CD4-positive, alpha-beta T cell treated with Interleukin-6 at 100 ng/mL for 8 hours (primary cell): ENCODE measurements at regions not wholly inside any gene's neighbourhood (a gene's known extent, or its start where the extent isn't known, plus 50 kb on each side); places are given as distances from the start of the nearest gene placed in this dataset.

ENCODE experiments used
- DNase-seq: peaks from one replicate; pipeline ENCODE4 v3.0.0-alpha.2; 2020; ENCODE audit warnings: mixed read lengths, low spot score

DNA sequence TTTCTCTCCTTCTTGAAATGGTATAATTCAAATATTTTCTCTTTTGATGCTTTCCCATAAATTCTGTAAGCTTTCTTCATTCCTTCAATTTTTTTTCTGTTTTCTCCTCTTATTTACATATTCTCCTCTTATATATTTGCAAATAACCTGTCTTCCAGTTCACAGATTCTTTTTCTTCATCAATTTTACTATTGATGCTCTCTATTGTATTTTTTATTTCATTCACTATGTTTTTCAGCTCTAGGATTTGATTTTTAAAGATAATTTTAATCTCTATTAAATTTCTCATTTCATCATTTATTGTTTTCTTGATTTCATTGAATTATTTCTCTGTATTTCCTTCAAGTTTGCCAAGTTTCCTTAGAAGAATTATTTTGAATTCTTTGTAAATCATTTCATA, 54.0 kb upstream of the PRPS1L1 start:
- DNase-seq: no peak

DNA sequence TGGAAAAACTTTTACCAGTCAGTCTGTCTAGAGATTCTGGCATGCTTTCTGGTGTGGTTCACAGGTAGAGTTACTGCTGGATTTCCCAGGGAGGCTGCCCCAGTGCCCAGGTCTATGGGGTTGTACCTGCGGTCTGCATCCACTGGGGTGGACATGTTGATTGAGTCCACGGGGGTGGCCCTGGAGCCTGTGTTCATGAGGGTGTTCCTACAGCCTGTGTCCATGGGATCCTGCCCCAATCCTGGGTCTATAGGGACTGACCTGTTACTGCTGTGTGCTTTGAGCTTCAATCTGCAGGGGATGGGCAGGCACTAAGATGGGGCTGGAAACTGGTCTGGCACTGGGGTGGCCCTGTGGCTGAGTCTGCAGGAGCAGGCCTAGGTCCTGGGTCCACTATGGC, 54.5 kb upstream of the PRPS1L1 start:
- no peak for DNase-seq

- DNase-seq: no peak
Measured at GRCh38 chr7:18086165-18087025, 58.7 kb upstream of the PRPS1L1 start.

- DNase-seq: no peak
Measured at GRCh38 chr7:18087026-18087686, 59.5 kb upstream of the PRPS1L1 start.

GRCh38 chr7:18087687-18088078, 60.0 kb upstream of the PRPS1L1 start:
- no peak for DNase-seq

DNA sequence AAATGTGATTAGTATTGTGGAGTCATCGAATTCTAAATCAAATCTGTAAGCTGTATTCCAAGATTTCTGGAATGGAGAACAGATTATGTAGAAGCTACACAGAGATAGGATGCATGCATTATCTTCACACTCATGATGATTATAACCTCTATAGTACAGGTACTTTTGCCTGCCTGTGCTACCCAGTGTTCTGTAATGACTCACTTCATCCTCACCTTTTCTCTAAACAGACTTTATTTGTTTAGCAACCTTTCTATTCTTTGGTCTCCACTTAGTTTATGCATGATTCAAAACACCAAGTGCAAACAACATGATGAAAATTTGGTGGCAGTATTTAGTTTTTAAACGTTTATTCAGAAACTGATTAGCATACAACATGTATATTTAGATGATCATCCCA, 68.4 kb upstream of the PRPS1L1 start:
- no peak for DNase-seq

- no peak for DNase-seq
Measured at GRCh38 chr7:18102576-18102975, 74.9 kb upstream of the PRPS1L1 start.

GRCh38 chr7:18103436-18104218, 76.0 kb upstream of the PRPS1L1 start:
- DNase-seq: no peak

DNA sequence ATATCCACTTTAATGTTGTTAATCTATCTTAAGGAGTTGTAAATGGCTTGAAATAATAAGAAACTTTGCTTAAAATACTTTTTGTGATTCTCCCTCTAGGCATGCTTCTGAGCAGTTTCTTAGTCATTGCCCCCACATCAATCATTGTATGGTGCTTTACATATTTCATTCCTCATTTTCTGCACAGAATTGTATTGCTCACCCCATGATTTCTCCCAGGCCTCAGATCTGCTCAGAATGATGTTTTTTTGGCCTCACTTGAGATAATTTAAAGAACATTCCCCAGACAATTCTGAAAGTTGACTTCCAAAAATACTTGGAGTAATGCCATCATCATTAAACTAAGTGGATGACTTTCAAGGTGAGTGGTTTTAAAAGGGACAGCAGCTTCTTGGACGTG, 82.1 kb upstream of the PRPS1L1 start:
- DNase-seq: no peak

DNA sequence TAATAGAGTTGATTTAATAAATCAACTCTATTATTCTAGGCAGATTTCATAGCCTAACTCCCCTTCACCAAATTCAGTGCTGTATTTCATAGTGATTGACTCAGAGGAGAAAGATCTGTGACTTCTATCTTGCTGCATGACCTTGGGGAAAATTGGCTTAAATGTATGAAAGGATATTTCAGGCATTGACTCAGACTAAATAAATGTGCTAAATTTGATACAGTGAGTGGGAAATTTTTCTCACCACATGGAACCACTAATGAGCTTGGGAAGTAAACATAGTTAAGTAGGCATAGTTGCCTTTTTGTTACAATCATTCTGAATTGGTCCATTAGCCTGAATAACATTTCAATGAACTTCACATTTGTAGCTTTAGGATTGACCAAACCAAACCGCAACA, 89.0 kb upstream of the PRPS1L1 start:
- DNase-seq: no peak

GRCh38 chr7:18117482-18117881, 89.8 kb upstream of the PRPS1L1 start:
- DNase-seq: no peak

DNA sequence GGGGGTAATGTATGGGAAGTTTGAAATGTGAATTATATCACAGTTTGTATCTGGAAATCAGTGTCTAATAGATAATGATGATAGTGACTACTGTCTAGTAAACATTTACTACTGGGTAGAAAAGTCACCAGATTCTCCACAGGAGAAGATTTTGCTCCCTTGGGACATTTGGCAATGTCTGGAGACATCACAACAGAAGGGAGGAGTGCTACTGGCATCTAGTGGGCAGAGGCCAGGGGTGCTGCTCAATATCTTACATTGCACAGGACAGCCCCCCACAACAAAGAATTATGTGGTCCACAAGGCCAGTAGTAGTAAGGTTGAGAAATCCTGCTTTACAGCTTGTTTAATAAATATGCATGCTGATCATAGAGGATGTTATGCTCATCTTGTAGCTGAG, 92.3 kb upstream of the PRPS1L1 start:
- DNase-seq: no peak

DNA sequence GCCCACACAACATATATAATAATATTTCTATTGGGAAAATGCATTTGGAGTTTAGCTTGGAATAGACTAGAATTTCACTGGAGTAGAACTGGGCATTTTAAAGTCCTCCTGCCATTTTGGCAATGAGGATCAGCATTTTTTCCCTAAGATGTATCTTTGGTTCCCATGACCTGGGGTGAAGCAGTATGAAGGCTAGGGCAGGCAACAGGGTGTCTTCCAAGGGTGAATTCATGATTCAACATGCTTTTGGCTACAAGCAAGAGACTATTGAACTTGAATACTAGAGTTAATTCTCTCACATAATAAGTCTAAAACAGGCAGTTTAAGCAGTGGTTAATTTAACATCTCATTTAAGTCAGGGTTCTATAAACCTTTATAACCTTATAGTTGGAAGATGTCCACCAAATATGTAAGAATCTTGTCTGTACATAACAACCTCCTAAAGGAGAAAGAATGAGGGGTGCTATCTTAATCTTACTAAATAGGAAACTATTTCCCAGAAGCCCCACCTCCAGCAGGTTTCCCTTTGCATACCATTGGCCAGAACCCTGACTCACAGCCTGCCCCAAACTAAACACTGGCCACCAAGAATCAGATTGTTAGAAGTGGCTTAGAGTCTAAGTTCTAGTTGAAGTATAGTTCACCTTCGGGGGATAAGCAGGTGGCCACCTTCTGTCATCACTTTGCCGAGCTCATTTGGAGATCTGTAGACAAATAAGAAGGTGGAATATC, 96.0 kb upstream of the PRPS1L1 start:
- no peak for DNase-seq

DNA sequence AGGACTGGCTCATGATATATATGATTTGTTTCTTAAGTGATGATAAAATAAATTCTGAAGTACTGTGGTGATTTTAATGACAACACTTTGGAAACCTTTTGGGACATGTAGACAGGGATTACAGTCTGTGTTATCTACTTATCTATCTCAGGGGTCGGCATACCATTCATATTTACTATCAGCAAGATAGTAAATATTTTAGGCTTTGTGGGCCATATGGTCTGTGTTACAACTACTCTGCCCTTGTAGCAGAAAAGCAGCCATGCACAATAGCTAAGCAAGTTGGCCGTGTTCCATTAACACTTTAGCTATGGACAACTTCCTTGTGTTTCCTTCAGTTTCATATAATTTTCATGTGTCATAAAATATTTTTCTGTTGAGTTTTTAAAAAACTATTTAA, 97.8 kb upstream of the PRPS1L1 start:
- no peak for DNase-seq

DNA sequence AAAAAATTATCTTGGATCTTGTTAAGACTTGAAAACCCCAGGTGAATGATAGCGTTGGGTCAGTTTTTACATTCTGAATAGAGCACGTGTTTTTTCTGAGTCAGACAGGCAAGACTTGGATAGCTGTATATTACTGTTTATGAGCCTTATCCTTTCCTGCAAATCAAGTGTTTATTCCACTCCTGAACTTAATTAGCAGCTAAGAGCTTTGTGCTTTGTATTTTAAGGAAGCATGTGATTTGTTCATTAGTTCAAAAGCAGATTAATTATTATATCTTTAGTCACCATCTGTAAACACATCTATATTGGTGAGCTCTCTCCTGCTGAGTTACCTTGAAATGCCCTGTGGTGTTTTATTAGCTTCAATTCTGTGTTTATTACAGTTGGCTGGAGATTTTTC, 98.6 kb upstream of the PRPS1L1 start:
- DNase-seq: no peak

DNA sequence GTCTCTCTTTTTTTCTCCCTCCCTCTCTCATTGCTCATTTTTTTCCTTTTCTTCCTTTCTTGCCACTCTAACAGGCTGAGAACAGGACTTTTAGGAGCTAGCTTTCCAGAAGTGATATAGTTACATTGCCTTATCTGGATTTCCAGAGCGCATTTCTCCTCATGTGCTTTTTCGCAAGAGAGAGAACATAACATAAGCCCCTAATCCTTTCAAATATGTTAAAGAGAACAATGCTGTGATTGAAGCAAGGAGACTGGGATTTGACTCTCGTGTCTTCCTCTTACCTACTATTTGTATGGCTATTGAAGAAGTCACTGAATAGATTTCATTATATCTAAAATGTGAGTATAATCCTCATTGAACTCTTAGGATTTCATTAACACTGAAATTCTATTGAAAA, 101.2 kb upstream of the PRPS1L1 start:
- DNase-seq: no peak

- DNase-seq: no peak
Measured at GRCh38 chr7:18132811-18133210, 105.2 kb upstream of the PRPS1L1 start.

GRCh38 chr7:18133921-18134320, 106.3 kb upstream of the PRPS1L1 start:
- DNase-seq: no peak

- DNase-seq: no peak
Measured at GRCh38 chr7:18140943-18141342, 113.3 kb upstream of the PRPS1L1 start.

DNA sequence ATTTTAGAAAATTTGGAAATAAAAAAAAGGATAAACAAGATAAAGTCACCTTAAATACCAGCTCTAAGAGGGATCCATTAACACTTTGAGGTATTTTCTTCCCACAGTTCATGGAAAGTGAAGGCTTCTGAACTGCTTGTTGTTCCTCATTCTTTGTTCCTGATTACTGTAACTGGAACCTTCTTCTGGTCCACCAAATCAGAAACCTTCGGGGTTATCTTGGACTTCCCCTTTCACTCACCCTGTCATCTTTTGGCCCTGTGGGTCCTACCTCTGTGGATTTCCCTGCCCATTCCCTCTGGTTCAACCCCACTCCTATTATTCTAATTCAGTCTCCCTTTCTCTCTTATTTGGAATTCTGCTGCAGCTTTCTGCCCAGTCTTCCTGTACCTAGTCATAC, 116.5 kb upstream of the PRPS1L1 start:
- no peak for DNase-seq

GRCh38 chr7:18145160-18145559, 117.5 kb upstream of the PRPS1L1 start:
- DNase-seq: no peak

DNA sequence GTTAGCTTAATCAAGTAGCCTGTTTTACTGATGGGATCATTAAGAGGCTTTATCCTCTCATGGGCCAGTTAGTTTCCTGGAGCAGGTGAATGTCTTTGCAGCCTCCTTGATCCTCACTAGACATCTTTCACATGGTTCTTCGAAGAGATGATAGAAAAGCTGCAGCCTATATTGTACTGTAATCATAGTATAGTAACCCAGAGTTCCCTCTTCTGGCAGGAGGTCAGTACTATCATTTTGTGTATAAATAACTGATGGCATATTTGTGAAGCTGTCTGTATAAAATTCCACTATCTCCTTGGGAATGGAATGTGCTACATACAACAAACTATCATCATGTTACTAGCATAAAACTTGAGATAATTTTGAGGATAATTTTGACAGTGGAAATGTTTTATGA, 123.8 kb upstream of the PRPS1L1 start:
- no peak for DNase-seq
